Hypothalamus (tissue), 51 donors: ENCODE measurements at regions not wholly inside any gene's neighbourhood (a gene's known extent, or its start where the extent isn't known, plus 50 kb on each side); places are given as distances from the start of the nearest gene placed in this dataset.
"Not testable (repeated sequence)": the region's sequence is repeated elsewhere in the genome, so short reads cannot be mapped to it uniquely, and the experiment has no call there.

ENCODE experiments used
- DNase-seq, 51 donors: peaks; one replicate each; lab custom pipeline; 2025; lab: John Stamatoyannopoulos, UW

DNA sequence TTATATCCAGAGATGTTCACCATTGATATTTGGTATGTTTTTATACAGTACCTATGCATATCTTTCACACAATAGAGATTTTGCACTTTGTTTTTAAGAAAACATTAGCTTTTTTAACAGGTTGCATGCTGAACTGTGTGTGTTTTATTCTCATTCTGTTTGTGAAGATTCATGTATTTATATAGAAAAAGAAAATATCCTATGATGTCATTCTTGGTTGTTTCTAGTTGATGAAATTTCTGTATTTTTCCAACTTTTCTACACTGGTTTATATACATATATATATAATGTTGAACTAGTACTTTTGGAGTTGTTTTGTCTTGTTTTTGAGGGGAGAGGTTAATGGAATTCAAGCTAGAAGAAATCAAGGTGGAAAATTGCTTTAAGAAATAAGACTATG lies 143.8 kb downstream of the MATN1 start:
- no peak for DNase-seq

- no peak for DNase-seq
These were observed 148.3 kb downstream of the MATN1 start for GRCh38 chr1:30575066-30575465.

- no peak for DNase-seq
These were observed 151.2 kb downstream of the MATN1 start for GRCh38 chr1:30572192-30572591.

DNA sequence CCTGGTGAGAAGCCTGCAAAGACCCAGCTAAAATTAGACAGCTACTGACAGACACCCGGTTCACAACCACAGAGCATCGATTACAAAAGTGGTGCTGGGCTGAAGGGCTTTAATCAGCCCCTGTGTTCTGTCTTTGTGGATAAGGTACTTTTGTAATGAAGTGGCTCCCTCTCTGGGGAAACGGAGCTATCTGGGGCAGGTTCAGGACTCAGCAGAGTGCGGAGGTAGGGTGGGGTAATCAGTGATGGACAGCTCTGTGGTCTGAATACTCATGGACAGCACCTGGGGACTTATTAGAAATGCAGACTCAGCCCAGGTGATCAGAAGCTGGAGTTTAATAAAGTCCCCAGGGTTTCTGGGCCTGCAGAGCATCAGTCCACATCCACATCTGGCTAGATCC lies 152.0 kb downstream of the MATN1 start:
- no peak for DNase-seq

GRCh38 chr1:30569384-30569783 lies 154.0 kb downstream of the MATN1 start:
- DNase-seq = no peak

DNA sequence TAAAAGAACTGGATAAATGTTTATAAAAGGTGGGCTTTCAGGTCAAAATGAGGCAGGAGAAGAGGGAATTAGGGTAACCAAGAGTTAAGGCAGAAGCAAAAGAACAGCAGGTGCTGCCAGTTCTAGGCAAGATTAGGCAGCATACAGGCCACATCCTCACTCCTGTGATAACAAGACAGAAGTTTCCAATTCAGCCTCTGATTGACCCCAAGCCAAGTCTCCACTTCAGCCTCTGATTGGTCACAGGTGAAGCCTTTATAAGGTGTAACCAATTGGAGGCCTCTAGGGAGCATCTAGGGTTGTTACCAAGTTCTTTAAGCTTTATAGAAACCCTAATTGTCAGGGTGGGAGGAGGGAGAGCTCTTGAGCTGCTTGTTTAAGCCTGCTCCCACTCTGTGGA lies 160.8 kb downstream of the MATN1 start:
- DNase-seq = no peak

DNA sequence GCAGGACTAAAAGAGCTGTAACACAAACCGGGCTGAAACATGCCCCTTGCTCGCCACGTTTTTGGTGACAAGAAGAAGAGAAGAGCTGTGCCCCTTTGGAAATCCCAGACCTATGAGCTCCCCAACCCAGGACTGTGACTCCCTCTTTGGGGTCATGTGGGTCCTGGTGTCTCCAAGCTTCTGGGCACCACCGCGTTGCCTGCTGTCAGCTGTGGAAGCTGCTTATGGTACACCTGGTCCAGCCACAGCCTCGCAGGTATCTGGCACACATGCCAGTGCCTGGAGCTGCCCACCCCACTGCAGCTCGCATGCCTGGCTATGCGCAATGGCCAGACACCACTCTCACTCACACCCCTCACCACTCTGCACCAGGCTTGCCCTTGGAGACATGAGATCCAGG lies 171.8 kb downstream of the MATN1 start:
- DNase-seq = no peak

DNA sequence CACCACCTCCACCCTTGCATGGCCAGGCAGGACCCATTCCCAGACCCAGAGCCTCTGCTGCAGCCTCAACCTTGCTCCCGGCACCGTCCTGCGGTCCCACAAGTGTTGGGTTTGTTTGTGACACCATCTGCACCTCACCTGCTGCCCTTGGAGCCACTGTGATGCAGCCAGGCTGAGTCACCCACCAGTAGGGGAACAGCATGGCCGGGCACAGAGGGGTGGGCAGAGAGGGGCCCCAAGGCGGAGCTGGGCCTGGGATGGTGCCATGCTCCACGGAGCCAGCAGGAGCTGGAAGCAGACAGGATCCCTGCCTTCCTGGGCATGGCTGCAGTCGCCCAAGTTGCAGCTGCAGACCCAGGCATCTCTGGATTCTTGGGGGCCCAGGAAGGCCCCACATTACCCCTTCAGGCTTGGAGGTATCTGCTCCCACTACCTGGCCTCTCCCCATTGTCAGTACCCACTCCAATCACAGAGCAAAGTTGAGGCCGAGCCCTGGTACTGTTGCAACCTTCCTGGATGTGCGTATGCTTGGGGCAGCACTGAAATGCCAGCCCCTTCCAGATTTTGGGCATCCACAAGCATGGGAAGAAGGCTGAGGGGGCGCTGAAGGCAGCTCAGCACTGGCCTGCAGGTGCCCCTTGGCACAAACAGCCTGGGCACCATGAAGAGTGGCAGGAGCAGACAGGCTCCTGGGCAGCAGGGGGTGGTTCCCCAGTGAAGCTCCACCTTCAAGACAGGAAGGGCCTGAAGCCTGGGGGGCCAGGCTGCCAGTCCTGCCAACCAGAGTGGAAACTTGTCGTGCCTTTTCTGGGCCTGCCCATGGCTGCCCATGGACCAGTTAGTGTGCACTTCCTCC lies 172.8 kb downstream of the MATN1 start:
- DNase-seq = no peak

DNA sequence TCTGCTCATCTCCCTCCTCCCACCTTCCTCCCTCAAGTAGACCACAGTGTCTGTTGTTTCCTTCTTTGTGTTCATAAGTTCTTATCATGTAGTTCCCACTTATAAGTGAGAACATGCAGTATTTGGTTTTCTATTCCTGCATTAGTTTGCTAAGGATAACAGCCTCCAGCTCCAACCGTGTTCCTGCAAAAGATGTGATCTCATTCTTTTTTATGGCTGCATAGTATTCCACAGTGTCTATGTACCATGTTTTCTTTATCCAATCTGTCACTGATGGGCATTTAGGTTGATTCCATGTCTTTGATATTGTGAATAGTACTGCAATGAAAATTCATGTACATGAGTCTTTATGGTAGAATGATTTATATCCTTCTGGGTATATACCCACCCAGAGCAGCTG lies 173.5 kb downstream of the MATN1 start:
- not testable (repeated sequence) for DNase-seq

DNA sequence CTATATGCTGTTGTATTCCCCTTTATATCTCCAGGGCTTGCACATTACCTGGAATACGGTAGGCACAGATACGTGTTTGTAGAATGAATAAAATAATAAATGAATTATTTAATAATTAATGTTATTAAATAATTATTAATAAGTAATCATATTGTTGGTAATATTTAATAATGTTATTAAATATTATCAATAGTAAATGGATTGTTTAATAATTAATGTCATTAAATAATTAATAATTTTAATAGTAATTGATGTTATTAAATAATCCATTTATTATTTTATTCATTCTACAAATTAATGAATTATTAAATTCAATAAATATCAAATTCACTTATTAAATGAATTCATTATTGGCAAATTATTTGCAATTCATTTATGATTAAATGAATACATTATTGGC lies 175.1 kb downstream of the MATN1 start:
- DNase-seq = no peak

DNA sequence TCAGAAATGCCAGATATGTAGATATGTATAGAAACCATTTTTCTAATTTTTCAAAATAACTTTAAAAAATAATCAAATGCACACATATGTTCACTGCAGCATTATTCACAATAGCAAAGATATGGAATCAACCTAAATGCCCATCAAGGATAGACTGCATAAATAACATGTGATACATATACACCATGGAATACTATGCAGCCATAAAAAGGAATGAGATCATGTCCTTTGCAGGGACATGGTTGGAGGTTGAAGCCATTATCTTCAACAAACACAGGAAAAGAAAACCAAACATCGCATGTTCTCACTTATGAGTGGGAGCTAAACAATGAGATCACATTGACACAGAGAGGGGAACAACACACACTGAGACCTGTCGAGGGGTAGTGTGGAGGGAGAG lies 176.1 kb downstream of the MATN1 start:
- not testable (repeated sequence) for DNase-seq

DNA sequence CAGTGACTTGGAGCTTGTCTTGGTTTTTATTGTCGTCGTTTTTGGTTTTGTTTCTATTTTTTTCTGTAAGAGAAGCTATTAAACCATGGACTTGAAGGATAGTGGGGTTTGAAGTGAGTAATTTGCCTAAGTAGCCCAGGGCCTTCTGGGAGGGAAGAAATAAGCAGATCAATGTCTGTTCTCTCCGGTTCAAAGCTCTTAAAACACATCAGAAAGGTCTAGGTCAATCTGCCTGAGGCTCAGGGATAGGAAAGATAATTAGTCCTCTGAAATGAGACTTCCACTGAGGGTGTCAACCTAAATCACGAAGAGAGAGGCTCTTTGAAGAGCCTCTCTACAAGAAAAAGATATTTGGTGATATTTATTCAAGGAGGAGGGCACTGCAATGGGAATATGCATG lies 178.0 kb downstream of the MATN1 start:
- DNase-seq = no peak

GRCh38 chr1:30541721-30542485 lies 181.5 kb downstream of the MATN1 start:
- no peak for DNase-seq

GRCh38 chr1:30540611-30541192 lies 182.7 kb downstream of the MATN1 start:
- no peak for DNase-seq

GRCh38 chr1:30539884-30540283 lies 183.5 kb downstream of the MATN1 start:
- no peak for DNase-seq

DNA sequence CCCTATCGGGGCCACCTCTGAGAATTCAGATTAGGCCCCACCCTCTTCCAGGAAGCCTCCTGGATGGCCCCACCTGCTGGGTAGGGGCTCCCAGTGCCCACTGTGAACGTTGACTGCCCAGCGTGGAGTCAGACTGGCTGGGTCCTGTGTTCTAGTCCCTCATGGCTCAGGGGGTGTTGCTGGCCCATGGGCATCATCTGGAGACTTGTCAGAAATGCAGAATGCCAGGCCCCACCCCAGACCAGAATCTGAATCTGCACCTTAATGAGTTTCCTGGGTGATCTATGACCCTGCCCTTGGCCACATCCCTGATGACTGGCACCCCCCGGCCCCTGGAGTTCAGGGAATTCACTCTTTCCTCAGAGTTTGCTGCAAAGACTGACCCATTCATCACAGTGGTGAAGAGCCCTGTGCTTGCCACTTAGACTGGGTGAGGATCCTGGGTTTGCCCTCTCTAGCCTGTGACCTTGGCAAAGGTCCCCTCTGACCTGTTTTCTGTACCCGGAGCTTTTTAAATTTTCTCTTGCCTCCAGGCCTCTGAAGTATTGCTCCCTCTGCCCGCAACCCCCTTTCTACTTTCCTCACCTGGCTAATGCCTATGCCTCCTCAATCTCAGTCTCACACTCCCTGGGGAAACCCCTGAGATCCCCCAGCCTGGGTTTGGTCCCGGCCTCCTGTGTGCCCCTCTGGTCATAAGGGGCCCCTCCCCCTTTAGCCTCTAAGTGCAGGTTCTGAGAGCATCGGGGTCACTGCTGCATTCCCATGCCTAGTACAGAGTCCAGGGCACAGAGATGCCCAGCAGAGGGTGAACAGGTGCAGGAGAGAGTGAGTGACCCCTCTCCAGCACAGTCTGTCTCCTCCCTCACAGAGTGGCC lies 184.2 kb downstream of the MATN1 start:
- no peak for DNase-seq

- DNase-seq = no peak
These were observed 185.0 kb downstream of the MATN1 start for GRCh38 chr1:30538226-30538992.

GRCh38 chr1:30537279-30537678 lies 186.1 kb downstream of the MATN1 start:
- DNase-seq = no peak

- DNase-seq = no peak
These were observed 186.9 kb downstream of the MATN1 start for GRCh38 chr1:30536530-30536929.
